K562 (cell line): ENCODE measurements at regions not wholly inside any gene's neighbourhood (a gene's known extent, or its start where the extent isn't known, plus 50 kb on each side); places are given as distances from the start of the nearest gene placed in this dataset.

Experiments used
- ATAC-seq: fragments of 200-7000 bp; cut with Tn5 transposase; 3 replicates; pipeline ENCODE4 v1.9.1; 2020; ENCODE audit warnings: moderate library complexity
- BruUV-seq: library from RNA; stranded (reverse); fragments of 400-500 nt; replicated peaks from 2 replicates; lab custom pipeline; 2021; lab: Mats Ljungman, UMichigan
- CTCF ChIA-PET: fragments of 300-600 bp; formaldehyde crosslinking; extraction: SDS; loops from one replicate; lab custom pipeline; 2021; ENCODE audit warnings: low intra/inter-chr PET ratio; lab: Yijun Ruan, JAX
- POLR2A ChIA-PET: fragments of 300-600, 350-650 bp; sonication (Branson Sonifier 250); formaldehyde crosslinking; extraction: SDS; loops from one replicate; lab custom pipeline; 2021; ENCODE audit warnings: antibody characterized with exemption, inconsistent platforms; lab: Yijun Ruan, JAX
- DNase-seq, 4 experiments: peaks; one replicate each; pipeline versions ENCODE4 v3.0.0 to v3.0.0-alpha.2; 2011 to 2018; ENCODE audit warnings: low spot score in 3 of 4, mixed read lengths in 3 of 4; ENCODE audit errors: extremely low read depth in 1 of 4
- FAIRE-seq: peaks from 2 replicates; lab custom pipeline; 2011; peaks lifted over from hg19 to GRCh38; lab: Jason Lieb, UNC
- H2AFZ ChIP-seq: 2 replicates; pipeline ENCODE4 v1.6.0; 2011; ENCODE audit warnings: low read depth, low read length, control low read depth, inconsistent platforms
- H3K27ac ChIP-seq: fragments of 200-600 bp; 3 replicates; pipeline ENCODE4 v1.8.0; 2011; ENCODE audit warnings: low read depth, mild to moderate bottlenecking, control low read depth, inconsistent platforms, low read length, moderate library complexity, mixed read lengths; ENCODE audit errors: extremely low read depth
- H3K27me3 ChIP-seq, 2 experiments: fragments of 300-600 bp in 1 of 2; 2 replicates in 1 of 2; 3 replicates in 1 of 2; pipeline versions ENCODE4 v1.6.0 to v1.8.0; 2011; ENCODE audit warnings: inconsistent platforms in 2 of 2, low read length in 2 of 2, mild to moderate bottlenecking in 1 of 2, mixed read lengths in 1 of 2, moderate library complexity in 1 of 2; ENCODE audit not compliant: control insufficient read depth in 2 of 2, insufficient read depth in 2 of 2
- H3K36me3 ChIP-seq: fragments of 300-600 bp; 3 replicates; pipeline ENCODE4 v1.8.0; 2011; ENCODE audit warnings: mild to moderate bottlenecking, low read length, inconsistent platforms; ENCODE audit not compliant: control insufficient read depth, insufficient read depth
- H3K4me1 ChIP-seq, 2 experiments: fragments of 200-600 bp in 1 of 2; replicated peaks in 1 of 2; 2 replicates in 1 of 2; 3 replicates in 1 of 2; pipeline versions ENCODE4 v1.5.1 to v1.8.0; 2011; ENCODE audit warnings: inconsistent platforms in 2 of 2, low read length in 2 of 2, mild to moderate bottlenecking in 1 of 2, mixed read lengths in 1 of 2, moderate library complexity in 1 of 2; ENCODE audit not compliant: control insufficient read depth in 2 of 2, insufficient read depth in 2 of 2
- H3K4me2 ChIP-seq: 2 replicates; pipeline ENCODE4 v1.6.1; 2011; ENCODE audit warnings: low read length, control low read depth, inconsistent platforms, mixed read lengths; ENCODE audit not compliant: insufficient read depth
- H3K4me3 ChIP-seq: fragments of 200-600 bp; sonication (generic), shearing (Covaris generic); 2 replicates; pipeline ENCODE4 v1.5.1; 2016; ENCODE audit warnings: control low read depth, inconsistent platforms
- H3K79me2 ChIP-seq: fragments of 200-600 bp; 3 replicates; pipeline ENCODE4 v1.8.0; 2011; ENCODE audit warnings: low read length, inconsistent platforms; ENCODE audit not compliant: control insufficient read depth, insufficient read depth
- H3K9ac ChIP-seq, 2 experiments: 2 replicates each; pipeline versions ENCODE4 v1.6.0 to v1.6.1; 2011; ENCODE audit warnings: low read depth in 2 of 2, low read length in 2 of 2, control low read depth in 1 of 2, inconsistent platforms in 1 of 2, mild to moderate bottlenecking in 1 of 2, mixed read lengths in 1 of 2; ENCODE audit not compliant: insufficient read depth in 1 of 2
- H3K9me1 ChIP-seq: one replicate; pipeline ENCODE4 v1.6.0; 2011; ENCODE audit warnings: inconsistent platforms, mild to moderate bottlenecking, low read length, moderate library complexity; ENCODE audit not compliant: control insufficient read depth, insufficient read depth
- H3K9me3 ChIP-seq: replicated peaks from 2 replicates; pipeline ENCODE4 v1.5.1; 2011; ENCODE audit warnings: low read depth, low read length, inconsistent platforms; ENCODE audit not compliant: control insufficient read depth, insufficient read depth
- H4K20me1 ChIP-seq: replicated peaks from 2 replicates; pipeline ENCODE4 v1.6.1; 2011; ENCODE audit warnings: low read length, inconsistent platforms, mixed read lengths; ENCODE audit not compliant: control insufficient read depth, insufficient read depth
- BCOR ChIP-seq: fragments of 450-650 bp; IDR thresholded peaks from 2 replicates; pipeline ENCODE4 v1.6.1; 2016
- CEBPB ChIP-seq: fragments of 450-650 bp; IDR thresholded peaks from 2 replicates; pipeline ENCODE4 v1.6.1; 2016; ENCODE audit warnings: missing genetic modification characterization, missing compliant biosample characterization
- JUND ChIP-seq, 2 experiments: IDR thresholded peaks; 2 replicates in 1 of 2; 3 replicates in 1 of 2; pipeline ENCODE4 v1.6.1; 2011; ENCODE audit warnings: borderline replicate concordance in 2 of 2, low read depth in 2 of 2, low read length in 2 of 2, improper control_type of control experiment in 1 of 2, missing biosample characterization in 1 of 2, missing genetic modification characterization in 1 of 2, missing genetic modification reagents in 1 of 2
- PCBP1 ChIP-seq: fragments of 200-400 bp; formaldehyde crosslinking; IDR thresholded peaks from 2 replicates; pipeline ENCODE4 v1.6.1; 2018; ENCODE audit warnings: mild to moderate bottlenecking, low read depth, low read length; ENCODE audit not compliant: poor library complexity, severe bottlenecking
- PML ChIP-seq: IDR thresholded peaks from 2 replicates; pipeline ENCODE4 v1.6.1; 2012; ENCODE audit warnings: low read length, inconsistent platforms
- SMAD2 ChIP-seq: fragments of 150-350 bp; IDR thresholded peaks from 2 replicates; pipeline ENCODE4 v1.6.1; 2014; ENCODE audit warnings: low read depth, mild to moderate bottlenecking, low read length
- ZFP36 ChIP-seq: fragments of 150-350 bp; IDR thresholded peaks from 2 replicates; pipeline ENCODE4 v1.6.1; 2018; ENCODE audit warnings: low read length, low read depth; ENCODE audit not compliant: partially characterized antibody
- ZNF175 ChIP-seq: fragments of 200-800 bp; sonication (Bioruptor generic); IDR thresholded peaks from 2 replicates; pipeline ENCODE4 v1.6.1; 2016; ENCODE audit warnings: low read depth, mild to moderate bottlenecking, missing genetic modification characterization, missing compliant biosample characterization
- ZNF584 ChIP-seq: fragments of 200-800 bp; sonication (Bioruptor generic); IDR thresholded peaks from 2 replicates; pipeline ENCODE4 v1.6.1; 2016; ENCODE audit warnings: low read depth, mild to moderate bottlenecking, missing genetic modification characterization, missing compliant biosample characterization
- ZNF780A ChIP-seq: fragments of 250-450 bp; sonication (Bioruptor Pico); IDR thresholded peaks from 2 replicates; pipeline ENCODE4 v1.5.0; 2021; ENCODE audit warnings: mild to moderate bottlenecking
- WGBS: fragments of 100-300 bp; shearing (Covaris generic); methylation state at CpG from one replicate; pipeline ENCODE4 v1.1.6; 2016; ENCODE audit warnings: low coverage, mixed read lengths; ENCODE audit not compliant: insufficient coverage; ENCODE audit errors: missing lambda C conversion rate; 5-methylcytosine and 5-hydroxymethylcytosine counted together
- in situ Hi-C: fragments of 300-500 bp; cut with MboI; formaldehyde crosslinking; loops from 4 replicates; pipeline ENCODE4 v1.15.0; 2018; ENCODE audit warnings: inconsistent platforms, mixed read lengths
- intact Hi-C: fragments of 100-400 bp; cut with micrococcal nuclease; formaldehyde crosslinking; loops from 2 replicates; pipeline ENCODE4 v1.14.2; 2022
- TF ChIP-seq, protein P1 (sequence below): fragments of 450-650 bp; IDR thresholded peaks from 2 replicates; pipeline ENCODE4 v1.6.1; 2014; ENCODE audit warnings: low read depth, mild to moderate bottlenecking, moderate library complexity, borderline replicate concordance

DNA sequence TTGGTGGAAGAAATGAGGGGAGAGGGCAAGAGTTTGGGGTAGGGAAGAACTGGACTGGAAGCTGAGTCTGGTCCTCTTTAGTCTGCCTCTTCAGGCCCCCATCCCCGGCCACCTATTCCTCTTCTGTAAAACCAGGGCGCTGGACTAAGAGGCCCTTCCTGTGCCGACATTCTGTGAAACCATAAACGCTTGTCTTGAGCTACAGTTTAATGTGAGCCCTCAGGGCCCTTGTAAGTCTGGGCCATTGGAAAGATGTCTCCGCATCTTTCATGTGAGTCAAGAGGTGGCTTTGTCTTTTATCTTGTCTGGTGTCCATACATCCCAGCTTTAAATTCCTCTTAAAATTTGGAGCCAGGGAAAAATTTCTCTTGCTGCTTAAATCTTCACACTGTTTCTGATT is 90.6 kb downstream of the PLCE1 start:
- no peak for FAIRE-seq
- WGBS, result 0% methylated on average over 5 of the region's 5 CpGs

DNA sequence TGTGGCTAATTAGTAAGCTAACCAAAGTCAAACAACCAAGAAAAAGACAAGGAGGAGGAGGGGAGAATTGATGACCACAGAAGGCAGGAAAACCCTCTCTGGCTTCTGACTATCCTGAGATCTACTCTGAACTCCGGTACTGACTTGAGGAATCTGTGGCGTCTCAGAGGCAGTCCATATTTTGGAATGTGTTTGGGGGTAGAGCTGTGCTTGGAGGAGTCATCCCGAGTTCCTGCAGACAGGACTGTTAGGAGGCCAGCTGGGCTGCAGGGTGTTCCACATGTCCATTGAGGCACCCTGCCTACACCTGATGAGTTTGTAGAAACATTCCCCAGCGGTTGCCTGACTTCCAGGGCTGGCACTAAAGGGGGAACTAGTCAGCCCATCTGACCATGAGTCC is 91.6 kb downstream of the PLCE1 start:
- intact Hi-C loops, result no loop called here
- TF ChIP-seq, protein P1, sequence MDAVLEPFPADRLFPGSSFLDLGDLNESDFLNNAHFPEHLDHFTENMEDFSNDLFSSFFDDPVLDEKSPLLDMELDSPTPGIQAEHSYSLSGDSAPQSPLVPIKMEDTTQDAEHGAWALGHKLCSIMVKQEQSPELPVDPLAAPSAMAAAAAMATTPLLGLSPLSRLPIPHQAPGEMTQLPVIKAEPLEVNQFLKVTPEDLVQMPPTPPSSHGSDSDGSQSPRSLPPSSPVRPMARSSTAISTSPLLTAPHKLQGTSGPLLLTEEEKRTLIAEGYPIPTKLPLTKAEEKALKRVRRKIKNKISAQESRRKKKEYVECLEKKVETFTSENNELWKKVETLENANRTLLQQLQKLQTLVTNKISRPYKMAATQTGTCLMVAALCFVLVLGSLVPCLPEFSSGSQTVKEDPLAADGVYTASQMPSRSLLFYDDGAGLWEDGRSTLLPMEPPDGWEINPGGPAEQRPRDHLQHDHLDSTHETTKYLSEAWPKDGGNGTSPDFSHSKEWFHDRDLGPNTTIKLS, result no peak
- no peak for TF ChIP-seq JUND (IDR thresholded peaks at IDR 0.05; ENCODE audit: borderline replicate concordance, low read depth, low read length)
- TF ChIP-seq JUND (tag; IDR thresholded peaks at IDR 0.05; ENCODE audit: borderline replicate concordance, low read depth, low read length), result no peak
- no peak for TF ChIP-seq CEBPB (tag)
- ChIA-PET CTCF (no interaction called here), POLR2A (no interaction called here)
- ATAC-seq, result no peak
- Histone ChIP-seq H3K36me3 (no peaks in the 10 kb centered on the region), H3K27me3 (no peaks in the 10 kb centered on the region), H3K4me2 (no peak overlapping the region), H3K9me3 (no peaks in the 10 kb centered on the region), H3K9me1 (no peaks in the 10 kb centered on the region), H3K4me1 (no peaks in the 10 kb centered on the region), H3K27ac (no peak overlapping the region), H3K9ac (no peak overlapping the region), H3K79me2 (no peaks in the 10 kb centered on the region), H4K20me1 (no peaks in the 10 kb centered on the region), H2AFZ (no peak overlapping the region), H3K4me3 (no peak overlapping the region)
- DNase-seq, result no peak
- no TSS peak for BruUV-seq
- FAIRE-seq, result no peak
- 0% methylated on average over 4 of the region's 4 CpGs for WGBS
- in situ Hi-C loops, result no loop called here

More for the DNA sequence above, 90.6 kb downstream of the PLCE1 start:
- ChIA-PET POLR2A (interaction anchor here (0.7 kb wide), 1 partner anchor 155 kb away, joined by 3 read pairs; no protein-coding TSS in a partner anchor), CTCF (no interaction called here)
- in situ Hi-C loops, result no loop called here
- H3K79me2 ChIP-seq, result no peaks in the 10 kb centered on the region
- no peak for DNase-seq
- H3K9me3 ChIP-seq, result no peaks in the 10 kb centered on the region
- H3K27ac ChIP-seq, result no peak overlapping the region
- intact Hi-C loops, result no loop called here
- no peaks in the 10 kb centered on the region for H4K20me1 ChIP-seq
- no peak overlapping the region for H3K4me3 ChIP-seq
- H3K36me3 ChIP-seq, result no peaks in the 10 kb centered on the region
- no peaks in the 10 kb centered on the region for H3K9me1 ChIP-seq
- H3K4me1 ChIP-seq, result no peaks in the 10 kb centered on the region
- TF ChIP-seq SMAD2 (no peak), ZNF175 (CRISPR knock-in tag) (no peak), PML (no peak), ZNF584 (CRISPR knock-in tag) (no peak), ZFP36 (no peak), BCOR (no peak), PCBP1 (no peak), ZNF780A (no peak)
- TF ChIP-seq, all 486 proteins: peak for 0
- no peak overlapping the region for H3K4me2 ChIP-seq
- no peak for ATAC-seq
- H3K9ac ChIP-seq, result no peak overlapping the region
- no TSS peak for BruUV-seq
- H3K27me3 ChIP-seq, result no peaks in the 10 kb centered on the region
- no peak overlapping the region for H2AFZ ChIP-seq
